C1 segment of cervical spinal cord (tissue), 14 donors: ENCODE measurements at regions not wholly inside any gene's neighbourhood (a gene's known extent, or its start where the extent isn't known, plus 50 kb on each side); places are given as distances from the start of the nearest gene placed in this dataset.
"Not testable (repeated sequence)": the region's sequence is repeated elsewhere in the genome, so short reads cannot be mapped to it uniquely, and the experiment has no call there.

ENCODE experiments used
- DNase-seq, 14 donors: peaks; one replicate each; lab custom pipeline; 2025; lab: John Stamatoyannopoulos, UW

DNA sequence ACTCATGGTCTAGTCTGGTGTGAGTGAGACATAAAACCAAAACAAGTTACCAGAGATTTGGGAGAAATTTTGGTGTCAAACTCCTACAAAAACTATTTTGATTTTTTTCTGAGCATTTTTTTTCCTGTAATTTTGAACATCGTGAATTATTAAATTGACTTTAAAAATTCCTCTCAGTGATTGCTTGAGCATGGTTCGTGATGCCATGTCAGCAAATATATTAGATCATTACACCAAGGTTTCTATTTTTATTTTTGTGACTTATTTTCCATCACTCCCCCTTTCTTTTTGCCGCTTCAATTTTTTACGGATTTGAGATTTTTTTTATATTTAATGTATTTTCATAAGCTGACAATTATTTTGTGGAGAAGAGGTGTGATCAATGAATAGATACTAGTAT, 613.9 kb upstream of the LRATD1 start:
- DNase-seq = no peak

DNA sequence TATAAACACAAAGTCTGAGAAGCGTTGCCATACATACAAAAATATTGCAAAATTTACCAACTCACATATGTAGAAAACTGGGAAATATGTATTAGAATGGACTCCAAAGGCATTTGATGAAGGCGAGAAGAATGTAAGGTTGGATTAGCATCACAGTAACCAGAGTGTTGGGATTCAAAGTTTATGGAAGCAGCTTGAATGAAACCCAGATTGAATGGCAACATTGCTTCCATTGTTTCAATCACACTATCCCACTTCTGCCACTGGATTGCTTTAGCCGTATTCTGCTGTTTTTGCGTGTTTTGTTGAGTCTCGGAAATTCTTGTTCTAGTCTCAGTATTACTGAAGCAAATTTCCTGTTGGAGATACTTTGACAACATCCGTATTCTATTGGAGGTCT, 609.0 kb upstream of the LRATD1 start:
- DNase-seq = no peak

DNA sequence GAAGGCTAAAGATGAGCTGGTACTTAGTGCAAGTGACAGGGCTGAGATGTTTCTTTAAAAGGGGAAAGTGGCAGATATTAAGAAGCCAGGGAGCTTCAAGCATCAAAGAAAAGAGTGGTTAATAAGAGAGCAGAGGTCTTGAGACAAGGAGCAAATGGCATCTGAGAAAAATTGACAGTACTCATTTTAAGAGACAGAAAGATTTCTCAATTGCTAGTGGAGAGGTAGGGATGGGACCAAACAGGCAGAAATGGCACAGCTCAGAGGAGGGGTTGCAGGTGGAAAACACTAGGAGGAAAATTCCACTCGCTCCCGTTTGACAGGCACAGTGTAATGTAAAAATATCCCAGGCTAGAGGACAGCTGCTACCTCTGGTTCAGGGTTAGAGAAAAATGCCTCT, 593.4 kb upstream of the LRATD1 start:
- no peak for DNase-seq

DNA sequence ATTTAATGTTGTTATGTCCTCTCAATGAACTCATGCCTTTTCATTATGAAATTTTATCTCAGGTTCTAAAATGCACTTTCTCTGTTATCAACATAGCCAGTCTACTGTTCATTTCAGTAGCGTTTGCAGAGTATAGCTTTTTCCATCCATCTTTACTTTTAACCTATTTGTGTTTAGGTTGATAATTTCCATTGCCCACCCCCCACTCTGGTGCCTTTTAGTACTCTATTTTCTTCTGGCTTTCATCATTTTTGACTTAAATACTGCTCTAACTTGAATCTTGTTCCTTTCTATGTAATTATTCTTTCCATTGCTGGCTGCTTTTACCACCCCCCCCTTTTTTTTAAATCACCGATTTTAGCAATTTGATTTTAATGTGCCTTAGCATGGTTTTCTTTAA, 585.0 kb upstream of the LRATD1 start:
- DNase-seq = no peak

DNA sequence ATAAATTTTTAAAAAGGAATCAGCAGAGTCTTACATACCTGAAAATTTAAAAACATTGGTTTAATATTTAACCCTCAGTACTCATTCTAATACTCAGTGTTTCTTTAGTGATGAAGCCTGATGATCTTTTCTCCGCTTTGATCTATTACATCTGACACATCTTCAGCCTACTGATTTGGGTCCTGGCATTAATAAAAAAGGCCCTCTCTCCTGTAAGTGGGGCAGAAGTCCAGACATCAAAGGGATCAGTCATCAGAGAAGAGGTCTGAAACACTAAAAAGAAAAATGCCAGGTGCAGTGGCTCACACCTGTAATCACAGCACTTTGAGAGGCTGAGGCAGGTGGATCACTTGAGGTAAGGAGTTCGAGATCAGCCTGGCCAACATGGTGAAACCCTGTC, 581.1 kb upstream of the LRATD1 start:
- DNase-seq = no peak

DNA sequence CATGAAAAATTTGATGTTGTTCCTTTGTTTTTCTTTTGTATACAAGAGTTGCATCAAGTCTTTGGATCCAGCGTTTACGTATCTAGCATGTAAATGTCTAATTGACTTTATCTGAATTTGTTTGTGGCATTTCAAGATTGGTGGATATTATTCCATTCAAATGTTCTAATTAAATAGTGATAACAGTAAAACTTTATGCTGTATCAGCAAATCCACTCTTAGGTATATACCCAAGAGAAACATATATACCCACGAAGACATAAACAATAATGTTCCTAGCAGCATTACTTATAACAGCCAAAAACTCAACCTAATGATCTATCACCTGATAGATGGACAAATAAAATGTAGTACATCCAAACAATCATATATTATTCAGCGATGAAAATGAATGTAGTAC, 579.4 kb upstream of the LRATD1 start:
- no peak for DNase-seq

DNA sequence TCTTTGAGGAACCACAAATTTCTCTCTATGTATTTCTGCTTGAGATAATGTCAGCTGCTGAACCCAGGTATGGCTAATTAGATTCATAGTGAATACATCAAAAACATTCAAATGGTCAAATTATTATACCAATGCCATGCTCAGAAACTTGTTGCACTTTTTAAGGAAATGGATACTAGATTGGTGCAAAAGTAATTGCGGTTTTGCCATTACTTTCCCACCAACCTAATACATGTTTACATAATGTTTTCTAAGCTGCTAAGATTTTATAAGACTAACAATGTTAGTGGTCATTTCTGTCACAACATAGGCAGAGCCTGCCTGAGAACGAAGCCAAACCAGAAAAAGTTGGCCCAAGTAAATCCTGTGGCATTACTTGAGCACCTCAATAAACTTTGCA, 568.2 kb upstream of the LRATD1 start:
- DNase-seq = no peak

DNA sequence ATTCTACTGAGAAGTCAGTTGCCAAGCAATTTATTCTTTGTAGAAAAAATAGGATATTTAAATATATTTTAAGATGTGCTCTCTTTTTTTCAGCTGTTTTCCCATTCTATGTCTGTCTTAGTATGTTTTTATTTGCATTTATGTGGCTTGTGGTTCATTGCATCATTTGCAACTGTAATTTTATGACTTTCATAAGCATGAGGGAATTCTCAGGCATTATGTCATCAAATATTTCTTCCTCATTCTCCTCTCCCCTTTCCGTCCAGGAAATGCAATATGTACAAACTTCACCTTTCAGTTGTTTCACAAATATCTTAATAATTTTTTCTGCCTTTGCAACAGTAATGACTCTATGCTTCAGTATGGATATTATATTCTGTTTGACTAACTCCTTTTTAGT, 560.2 kb upstream of the LRATD1 start:
- DNase-seq = no peak

DNA sequence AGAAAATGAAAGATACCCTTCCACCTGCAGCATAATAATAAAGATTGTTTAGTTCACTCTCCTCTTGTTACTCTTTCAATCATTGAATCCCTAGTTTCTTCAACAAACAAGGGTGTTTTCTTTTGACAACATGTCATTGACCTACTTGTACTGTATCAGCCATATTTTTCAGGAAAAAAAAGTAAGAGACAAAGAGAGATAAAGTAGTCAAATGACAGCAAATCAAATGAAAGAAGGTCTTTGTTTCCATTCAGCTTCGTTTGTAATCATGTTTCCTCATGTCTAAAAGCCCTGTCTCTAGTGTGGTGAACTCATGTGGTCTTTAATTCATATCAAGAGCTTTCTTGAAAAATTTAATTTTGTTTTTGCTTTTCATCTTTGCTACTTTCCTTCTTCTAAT, 557.8 kb upstream of the LRATD1 start:
- no peak for DNase-seq

DNA sequence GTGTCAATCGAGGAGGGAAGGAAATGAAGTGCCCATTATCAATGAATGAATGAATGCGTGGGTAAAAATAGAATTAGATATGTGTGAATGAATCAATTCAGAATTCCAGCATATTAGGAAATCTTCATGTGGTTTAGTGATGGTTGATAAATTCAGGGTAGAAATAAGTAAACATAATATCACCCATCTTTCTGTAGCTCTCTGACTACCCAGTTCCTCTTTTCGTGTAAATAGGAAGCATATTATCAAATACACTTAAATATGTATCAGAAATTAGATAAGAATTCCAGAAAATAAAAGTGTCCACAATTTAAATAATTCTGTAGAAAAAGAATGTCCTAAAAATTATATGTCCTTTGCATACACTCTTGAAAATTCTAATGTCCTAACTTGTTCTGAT, 552.9 kb upstream of the LRATD1 start:
- no peak for DNase-seq

DNA sequence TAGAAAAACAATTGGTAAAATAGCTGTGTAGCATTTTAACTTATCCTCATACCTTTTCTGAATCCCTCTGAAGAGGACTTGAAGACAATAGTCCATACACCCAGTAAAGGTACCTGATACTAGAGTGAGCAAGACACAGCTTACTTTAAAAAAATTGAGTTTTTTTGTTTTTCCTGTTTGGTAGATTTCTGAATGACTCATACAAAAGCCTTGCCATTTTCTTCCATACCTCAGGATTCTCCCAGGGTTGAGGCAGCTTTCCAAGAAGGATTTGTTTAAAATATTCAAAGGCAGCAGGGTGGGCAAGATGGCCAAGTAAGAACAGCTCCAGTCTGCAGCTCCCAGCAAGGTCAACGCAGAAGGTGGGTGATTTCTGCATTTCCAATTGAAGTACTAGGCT, 551.0 kb upstream of the LRATD1 start:
- no peak for DNase-seq

DNA sequence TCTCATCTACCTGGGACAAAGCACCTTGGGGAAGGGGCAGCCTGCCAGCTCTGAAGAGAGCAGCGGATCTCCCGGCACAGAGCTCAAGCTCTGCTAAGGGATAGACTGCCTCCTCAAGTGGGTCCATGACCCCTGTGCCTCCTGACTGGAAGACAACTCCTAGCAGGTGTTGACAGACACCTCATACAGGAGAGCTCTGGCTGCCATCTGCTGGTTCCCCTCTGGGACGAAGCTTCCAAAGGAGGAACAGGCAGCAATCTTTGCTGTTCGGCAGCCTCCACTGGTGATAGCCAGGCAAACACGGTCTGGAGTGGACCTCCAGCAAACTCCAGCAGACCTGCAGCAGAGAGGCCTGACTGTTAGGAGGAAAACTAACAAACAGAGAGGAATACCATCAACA, 549.9 kb upstream of the LRATD1 start:
- no peak for DNase-seq

DNA sequence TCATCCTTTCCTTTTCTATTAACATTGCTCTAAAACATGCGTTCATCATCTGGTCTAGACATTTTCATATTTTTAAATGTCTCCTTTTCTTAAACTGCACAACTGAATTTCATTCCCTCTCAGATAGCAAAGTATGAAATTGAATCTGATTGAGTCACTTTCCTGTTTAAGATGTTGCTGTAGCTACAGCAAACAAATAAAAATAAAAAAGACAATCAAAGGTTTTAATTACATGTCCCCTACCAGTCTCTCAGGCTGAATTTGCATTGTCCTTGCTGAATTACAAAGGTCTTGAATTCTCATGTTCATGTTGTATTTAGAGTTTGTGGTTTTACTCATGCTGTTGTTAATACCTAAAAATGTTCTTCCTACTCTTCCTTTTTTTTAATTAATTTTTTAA, 537.9 kb upstream of the LRATD1 start:
- DNase-seq = no peak

DNA sequence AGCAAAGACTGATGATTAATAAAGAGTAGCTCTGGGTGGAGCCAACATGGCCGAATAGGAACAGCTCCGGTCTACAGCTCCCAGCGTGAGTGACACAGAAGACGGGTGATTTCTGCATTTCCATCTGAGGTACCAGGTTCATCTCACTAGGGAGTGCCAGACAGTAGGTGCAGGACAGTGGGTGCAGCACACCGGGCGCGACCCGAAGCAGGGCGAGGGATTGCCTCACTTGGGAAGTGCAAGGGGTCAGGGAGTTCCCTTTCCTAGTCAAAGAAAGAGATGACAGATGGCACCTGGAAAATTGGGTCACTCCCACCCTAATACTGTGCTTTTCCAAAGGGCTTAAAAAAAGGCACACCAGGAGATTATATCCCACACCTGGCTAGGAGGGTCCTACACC, 533.4 kb upstream of the LRATD1 start:
- DNase-seq = not testable (repeated sequence)

DNA sequence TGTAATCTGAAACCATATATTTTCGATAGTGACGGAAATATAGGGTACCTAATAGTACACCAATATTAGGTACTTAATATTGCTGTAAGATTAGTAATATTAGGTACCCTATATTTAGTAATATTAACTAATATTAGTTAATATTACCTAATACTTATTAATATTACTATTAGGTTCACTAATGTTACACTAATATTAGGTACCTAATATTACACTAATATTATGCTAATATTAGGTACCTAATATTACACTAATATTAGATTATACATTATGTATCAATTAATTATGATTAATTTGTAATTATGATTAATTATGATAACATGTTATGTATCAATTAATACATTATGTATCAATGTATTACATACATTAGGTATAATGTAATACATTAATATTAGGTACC, 518.2 kb upstream of the LRATD1 start:
- no peak for DNase-seq

DNA sequence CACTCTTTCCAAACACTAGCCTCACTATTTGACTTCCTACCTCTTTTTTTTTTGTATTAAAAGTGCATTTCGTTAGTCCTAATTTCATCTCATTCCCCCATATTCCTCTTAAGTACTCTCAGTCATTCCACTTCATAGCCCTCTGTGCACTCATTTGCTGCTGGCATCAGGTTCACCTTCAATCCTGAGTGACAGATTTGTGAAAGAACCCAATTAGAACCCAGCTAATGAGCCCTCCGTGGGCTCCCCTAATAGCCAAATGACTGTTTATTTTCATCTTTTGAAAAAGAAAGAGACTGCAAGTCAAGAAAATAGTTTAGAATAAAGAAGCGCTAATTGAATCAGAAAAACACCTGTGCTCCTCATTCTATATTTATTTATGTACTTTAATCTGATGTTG, 512.1 kb upstream of the LRATD1 start:
- no peak for DNase-seq

DNA sequence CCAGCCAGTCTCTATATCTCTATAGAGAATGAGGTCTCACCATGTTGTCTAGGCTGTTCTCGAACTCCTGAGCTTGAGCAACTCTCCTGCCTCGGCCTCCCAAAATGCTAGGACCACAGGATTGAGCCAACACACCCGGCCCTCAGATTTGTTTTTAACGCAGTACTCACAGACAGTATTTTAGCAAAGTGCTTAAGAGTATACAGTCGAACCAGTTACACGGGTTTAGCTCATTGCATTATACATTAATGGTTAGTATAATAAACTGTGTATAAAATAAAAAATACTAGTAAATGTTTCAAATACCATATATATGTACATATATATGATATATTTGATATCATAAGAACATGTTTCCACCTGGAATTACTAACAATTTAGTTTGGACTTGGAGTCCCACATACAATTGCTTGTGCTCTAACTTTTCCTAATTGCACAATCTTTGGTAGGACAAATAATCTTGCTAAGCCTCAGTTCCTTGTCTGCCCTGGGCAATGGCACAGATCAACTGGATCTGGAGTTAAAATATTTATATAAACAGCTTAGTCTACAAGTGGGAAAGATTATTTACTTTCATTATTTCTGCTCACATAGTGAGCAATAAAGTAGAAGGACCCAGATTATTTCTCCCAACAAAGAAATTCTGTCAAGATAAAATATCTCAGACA, 508.9 kb upstream of the LRATD1 start:
- DNase-seq = no peak

DNA sequence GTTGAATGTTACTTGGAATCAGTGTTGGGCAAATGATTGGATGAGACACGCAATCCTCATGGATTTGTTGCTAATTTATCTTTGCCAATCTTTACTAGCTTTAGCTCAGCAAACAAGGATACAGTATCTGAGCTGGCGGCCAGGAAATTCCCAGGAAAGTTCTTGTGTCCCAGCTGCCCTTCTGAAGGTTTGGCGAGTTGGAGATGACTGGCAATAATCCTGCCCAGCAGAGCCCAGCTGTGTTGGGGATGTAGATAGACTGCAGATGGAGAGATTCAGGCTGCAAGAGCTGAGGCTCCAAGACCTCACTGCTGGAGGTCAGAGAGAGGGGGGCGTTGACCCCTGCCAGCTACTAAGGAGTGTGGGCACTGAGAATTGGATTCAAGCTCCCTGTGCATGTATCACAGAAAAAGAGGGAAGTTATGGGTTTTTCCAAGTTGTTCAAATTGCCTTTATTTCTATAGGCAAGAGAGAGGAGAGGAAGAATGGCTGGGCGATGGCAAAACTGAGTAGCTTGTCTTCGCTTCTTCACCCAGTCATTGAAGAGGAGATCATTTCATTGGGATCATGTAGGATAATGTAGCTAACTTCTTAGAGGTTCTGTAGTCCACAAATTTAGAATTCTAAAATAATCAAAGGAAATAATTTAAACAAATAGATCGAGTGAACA, 506.8 kb upstream of the LRATD1 start:
- DNase-seq = no peak

DNA sequence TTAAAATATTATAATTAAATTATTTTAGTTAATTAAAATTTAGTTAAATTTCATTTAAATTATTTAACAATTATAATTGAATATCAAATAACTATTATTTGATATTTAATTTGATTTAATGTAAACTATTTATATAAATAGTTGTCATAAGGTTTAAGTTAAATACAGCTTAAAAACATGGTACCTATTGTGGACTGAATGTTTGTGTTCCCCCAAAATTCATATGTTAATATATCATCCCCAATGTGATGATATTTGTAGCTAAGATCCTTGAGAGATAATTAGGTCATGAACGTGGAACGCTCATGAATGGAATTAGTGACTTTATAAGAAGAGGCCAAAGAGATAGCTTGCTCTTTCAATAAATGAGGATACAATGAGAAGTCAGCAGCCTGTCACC, 505.7 kb upstream of the LRATD1 start:
- no peak for DNase-seq

DNA sequence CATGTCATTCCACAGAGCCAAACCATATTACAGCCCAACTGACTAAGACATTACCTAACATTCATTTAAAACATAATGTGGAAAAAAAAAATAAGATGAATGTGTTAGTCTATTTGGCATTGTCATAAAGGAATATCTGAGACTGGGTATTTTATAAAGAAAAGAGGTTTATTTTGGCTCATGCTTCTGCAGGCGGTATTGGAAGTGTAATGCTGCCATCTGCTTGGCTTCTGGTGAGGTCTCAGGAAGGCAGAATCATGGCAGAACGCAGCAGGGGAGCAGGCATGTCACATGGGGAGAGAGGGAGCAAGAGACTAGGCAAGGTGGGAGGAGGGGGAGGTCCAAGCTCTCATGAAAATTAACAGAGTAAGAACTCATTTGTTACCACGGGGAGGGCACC, 504.8 kb upstream of the LRATD1 start:
- DNase-seq = no peak

DNA sequence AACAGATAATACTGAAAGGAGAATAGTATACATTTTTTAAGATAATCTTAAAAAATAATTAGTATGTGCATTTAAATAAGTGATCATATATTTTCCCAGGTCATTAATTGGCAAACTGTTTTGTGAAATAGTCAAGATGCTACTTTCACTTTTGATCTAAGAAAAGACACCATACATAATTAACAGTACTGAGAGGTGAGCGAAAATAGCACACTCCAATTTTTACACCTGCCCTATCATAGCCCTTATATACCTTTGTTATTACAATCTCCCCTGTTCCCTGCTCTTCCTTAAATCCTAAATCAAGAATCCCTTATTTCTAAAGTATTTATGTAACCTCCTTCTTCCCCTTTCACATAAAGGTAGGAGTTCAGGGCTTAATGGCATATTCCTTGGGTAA, 500.1 kb upstream of the LRATD1 start:
- DNase-seq = no peak

DNA sequence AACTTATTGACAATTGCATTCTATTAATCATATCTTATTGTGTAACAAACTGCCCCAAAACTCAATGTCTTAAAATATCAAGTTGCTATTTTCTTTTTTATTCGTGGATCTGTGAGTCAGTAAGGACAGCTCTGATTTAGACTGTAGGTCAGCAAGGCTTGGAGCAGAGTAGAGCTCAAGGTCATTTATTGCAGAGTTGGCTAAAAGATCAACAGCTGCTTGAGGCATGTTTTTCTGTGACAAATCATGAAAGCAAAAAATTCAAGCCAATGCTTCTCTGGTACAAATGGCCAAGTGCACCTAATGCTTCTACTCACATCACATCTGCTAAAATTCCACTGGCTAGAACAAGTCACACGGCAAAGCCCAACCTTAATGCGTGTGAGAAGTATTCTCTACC, 497.7 kb upstream of the LRATD1 start:
- DNase-seq = no peak

DNA sequence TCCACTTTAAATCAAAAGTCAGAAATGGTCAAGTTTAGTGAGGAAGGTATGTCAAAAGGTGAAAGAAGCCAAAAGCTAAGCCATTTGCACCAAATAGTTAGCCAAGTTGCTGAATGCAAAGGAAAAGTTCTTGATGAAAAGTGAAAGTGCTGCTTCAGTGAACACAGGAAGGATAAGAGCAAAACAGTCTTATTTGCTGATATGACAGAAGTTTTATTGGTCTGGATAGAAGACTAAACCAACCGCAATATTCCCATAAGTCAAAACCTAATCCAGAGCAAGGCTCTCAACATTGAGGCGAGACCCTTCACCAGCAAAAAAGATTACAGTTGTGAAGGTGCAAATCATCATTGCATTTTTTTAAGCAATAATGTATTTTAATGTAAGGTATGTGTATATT, 496.5 kb upstream of the LRATD1 start:
- no peak for DNase-seq

DNA sequence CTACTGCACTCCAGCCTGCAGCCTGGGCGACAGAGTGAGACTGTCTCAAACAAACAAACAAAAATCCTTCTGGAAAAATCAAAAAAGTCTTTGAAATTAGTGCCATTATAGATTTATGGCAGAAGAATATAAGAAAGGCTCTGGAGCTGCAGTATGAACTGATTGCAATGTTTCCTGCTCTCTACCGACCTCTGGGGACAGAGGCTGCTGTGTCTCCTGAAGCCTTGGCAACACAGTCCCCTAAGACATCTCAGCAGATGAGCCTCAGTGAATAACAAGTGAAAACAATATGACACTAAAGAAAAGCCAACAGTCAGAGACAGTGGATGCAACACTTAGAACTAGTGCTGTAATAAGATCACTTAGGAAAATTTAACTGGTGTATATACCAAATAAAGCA, 494.9 kb upstream of the LRATD1 start:
- no peak for DNase-seq
